Activated T-cell treated with anti-CD3 and anti-CD28 coated beads, Interleukin-2, amount 50 U/mL, for 24 hours (primary cell): ENCODE measurements at regions not wholly inside any gene's neighbourhood (a gene's known extent, or its start where the extent isn't known, plus 50 kb on each side); places are given as distances from the start of the nearest gene placed in this dataset.

Source experiments
- DNase-seq: peaks from one replicate; pipeline ENCODE4 v3.0.0-alpha.2; 2020
- H3K27ac Mint-ChIP-seq: 2 replicates; pipeline ENCODE4 v1.8.0; 2020; ENCODE audit warnings: mild to moderate bottlenecking, mixed read lengths
- H3K27me3 Mint-ChIP-seq: 2 replicates; pipeline ENCODE4 v1.8.0; 2020; ENCODE audit warnings: mixed read lengths
- H3K36me3 Mint-ChIP-seq: 2 replicates; pipeline ENCODE4 v1.8.0; 2020; ENCODE audit warnings: low read depth, mixed read lengths
- H3K4me1 Mint-ChIP-seq: 2 replicates; pipeline ENCODE4 v1.8.0; 2020; ENCODE audit warnings: low read depth, mixed read lengths
- H3K4me3 Mint-ChIP-seq: 2 replicates; pipeline ENCODE4 v1.8.0; 2020; ENCODE audit warnings: mild to moderate bottlenecking, moderate library complexity, mixed read lengths
- H3K9me3 Mint-ChIP-seq: 2 replicates; pipeline ENCODE4 v1.8.0; 2020; ENCODE audit warnings: mixed read lengths

DNA sequence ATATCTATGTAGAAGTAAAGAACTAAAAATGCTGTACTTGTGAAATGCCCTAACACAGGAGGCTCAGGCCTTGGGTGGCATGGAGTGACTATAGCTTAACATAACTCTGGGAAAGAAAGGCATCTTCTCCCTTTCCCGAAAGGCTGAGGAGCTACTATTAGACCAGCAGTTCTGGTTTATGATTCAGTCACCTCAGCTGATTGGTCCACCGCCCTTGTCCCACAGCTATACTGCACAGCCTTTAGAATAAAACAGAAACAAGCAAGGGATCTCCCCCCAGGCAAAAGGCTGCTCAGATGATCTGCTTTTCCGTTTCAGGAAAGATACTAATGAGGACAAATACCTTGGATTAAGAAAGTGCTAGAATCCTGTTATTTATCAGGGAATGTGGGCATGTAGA, 171.3 kb downstream of the SNCA start:
- Mint-ChIP-seq H3K9me3 (no peaks in the 10 kb centered on the region), H3K36me3 (no peaks in the 10 kb centered on the region), H3K27me3 (peaks cover 12% of the 10 kb centered on the region), H3K27ac (no peak overlapping the region), H3K4me1 (no peaks in the 10 kb centered on the region), H3K4me3 (no peak overlapping the region)
- no peak for DNase-seq

DNA sequence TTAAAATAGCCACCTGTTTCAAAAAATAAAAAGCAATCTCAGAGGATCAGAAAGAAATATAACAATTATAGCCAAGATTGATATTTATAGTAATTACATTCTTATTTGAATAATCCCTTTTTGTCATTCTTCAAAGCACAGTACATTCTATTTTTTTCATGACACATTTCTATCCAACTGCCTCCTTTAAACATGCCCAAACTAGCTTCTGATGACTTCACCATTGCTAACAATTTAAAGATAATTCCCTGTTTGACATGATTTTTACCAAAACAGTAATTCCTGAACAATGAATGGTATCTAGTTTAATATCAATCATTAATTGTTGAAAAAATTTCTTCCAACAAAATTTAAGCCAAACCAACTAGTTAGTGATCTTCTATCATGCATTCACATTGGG, 172.4 kb downstream of the SNCA start:
- no peak overlapping the region for H3K27ac Mint-ChIP-seq
- peaks cover 4% of the 10 kb centered on the region for H3K27me3 Mint-ChIP-seq
- no peaks in the 10 kb centered on the region for H3K4me1 Mint-ChIP-seq
- DNase-seq: no peak
- H3K36me3 Mint-ChIP-seq: no peaks in the 10 kb centered on the region
- no peak overlapping the region for H3K4me3 Mint-ChIP-seq
- no peaks in the 10 kb centered on the region for H3K9me3 Mint-ChIP-seq

DNA sequence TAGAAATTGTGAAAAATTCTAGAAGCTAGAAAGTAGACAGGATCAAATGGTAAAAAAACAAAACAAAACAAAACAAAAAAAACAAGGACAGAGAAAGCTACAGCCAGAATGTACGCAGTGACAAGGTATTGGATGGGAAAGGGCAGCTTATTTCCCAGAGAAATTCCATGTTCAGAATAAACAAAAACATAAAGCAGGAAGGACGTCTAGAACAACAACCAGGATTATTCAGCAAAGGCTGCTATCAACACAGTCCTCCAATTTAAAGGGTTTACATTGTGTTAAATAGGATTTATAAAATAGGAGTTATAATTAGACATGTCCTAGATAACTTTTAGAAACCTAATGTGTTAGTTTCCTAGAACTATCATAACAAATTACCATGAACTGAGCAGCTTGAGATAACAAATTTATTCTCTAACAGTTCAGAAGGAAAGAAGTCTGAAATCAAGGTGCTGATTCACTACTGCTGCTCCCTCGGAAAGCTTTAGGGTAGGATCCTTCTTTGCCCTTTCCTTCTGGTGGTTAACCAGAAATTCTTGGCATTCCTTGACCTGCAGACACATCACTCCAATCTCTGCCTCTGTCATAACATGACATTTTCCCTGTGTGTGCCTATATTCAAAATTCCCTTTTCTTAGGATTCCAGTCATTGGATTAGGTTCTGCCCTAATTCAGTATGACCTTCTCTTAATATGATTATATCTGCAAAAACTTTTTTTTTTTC, 175.6 kb downstream of the SNCA start:
- no peak for DNase-seq
- Mint-ChIP-seq H3K27me3 (no peaks in the 10 kb centered on the region), H3K27ac (no peak overlapping the region), H3K4me1 (no peaks in the 10 kb centered on the region), H3K9me3 (no peaks in the 10 kb centered on the region), H3K36me3 (no peaks in the 10 kb centered on the region), H3K4me3 (no peak overlapping the region)

DNA sequence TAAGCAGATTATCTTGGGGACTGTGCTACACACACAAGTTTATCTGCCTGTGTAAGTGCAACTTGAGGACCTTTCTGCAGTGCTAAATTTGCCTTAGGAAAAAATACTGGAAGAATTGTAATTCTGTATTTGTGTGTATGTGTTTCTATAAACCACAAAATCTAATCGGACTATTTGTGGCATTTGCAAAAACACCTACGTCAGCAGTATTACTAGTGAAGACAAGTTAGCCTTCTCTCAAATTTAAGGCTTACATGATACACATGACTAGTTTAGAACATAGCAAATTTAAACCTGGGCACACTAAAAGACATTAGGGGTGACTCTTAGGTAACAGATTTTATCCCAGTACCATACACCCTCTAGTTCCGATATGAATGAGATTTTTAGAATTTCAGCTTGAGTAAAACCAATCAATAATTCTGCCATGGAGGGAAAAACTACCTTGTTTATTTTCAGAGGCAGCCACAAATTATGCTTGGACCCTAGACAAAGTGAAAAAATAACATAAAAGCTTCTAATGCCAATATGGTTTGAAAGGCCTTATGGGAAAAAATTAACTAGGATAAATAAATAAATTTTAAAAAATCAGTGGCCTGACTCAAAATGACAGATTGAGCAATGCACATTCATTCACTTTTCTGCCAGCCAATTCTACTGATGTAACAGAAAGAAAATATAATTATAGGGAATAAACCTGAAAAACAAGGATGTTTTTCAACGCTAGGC, 176.4 kb downstream of the SNCA start:
- no peak for DNase-seq
- no peaks in the 10 kb centered on the region for H3K4me1 Mint-ChIP-seq
- no peaks in the 10 kb centered on the region for H3K36me3 Mint-ChIP-seq
- H3K27me3 Mint-ChIP-seq: no peaks in the 10 kb centered on the region
- H3K9me3 Mint-ChIP-seq: no peaks in the 10 kb centered on the region
- H3K27ac Mint-ChIP-seq: no peak overlapping the region
- H3K4me3 Mint-ChIP-seq: no peak overlapping the region

DNA sequence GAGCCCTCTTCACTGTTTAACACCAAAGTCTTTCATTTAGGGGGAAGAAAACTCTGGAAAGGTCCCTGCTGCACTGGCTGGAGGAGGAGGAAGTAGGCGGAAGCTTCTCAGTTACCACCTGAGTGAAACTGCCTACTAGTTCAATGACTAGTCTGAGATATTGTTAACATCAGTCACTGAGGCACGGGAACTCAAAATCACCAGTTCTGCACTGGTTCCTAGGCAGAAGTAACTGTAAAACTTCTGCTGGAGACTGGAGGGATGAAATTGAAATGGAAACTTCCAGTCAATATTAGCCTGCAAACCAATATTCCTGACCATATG, 178.3 kb downstream of the SNCA start:
- no peaks in the 10 kb centered on the region for H3K4me1 Mint-ChIP-seq

DNA sequence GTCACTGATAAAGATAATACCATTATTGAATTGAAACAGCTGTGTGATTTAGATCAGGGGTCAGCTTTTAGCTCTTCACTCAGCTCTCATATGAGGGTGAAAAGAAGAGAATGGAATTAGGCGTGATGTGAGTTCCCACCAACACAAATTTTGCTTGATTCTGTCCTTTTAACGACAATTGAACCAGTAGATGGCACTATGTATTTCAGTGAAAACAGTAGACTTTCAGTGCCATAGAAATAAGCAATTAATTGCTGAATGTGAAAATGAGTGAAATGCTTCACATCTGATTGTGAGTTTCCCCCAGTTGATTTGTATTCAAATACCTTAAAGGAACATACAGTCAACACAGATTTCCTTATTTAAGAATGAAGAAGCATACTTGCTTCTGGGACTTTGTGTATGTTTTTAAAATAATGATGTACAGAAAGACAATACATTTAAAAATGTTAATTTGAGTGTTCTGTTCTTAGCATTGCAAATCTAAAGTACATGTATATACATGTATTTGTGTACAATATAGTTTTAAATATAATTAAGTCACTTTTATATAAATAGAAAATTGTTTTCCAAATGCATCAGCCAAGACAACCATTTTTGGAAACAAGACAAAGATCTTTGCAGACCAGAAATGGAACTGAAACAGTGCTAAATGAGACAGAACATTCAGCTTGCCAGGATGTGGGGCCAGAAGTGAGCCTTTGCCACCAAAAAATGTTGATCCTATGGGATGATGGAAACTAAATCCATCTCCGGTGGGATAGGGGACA, 178.8 kb downstream of the SNCA start:
- H3K27me3 Mint-ChIP-seq: no peaks in the 10 kb centered on the region
- H3K27ac Mint-ChIP-seq: no peak overlapping the region
- no peak overlapping the region for H3K4me3 Mint-ChIP-seq
- H3K4me1 Mint-ChIP-seq: no peaks in the 10 kb centered on the region
- DNase-seq: no peak
- no peaks in the 10 kb centered on the region for H3K36me3 Mint-ChIP-seq
- H3K9me3 Mint-ChIP-seq: no peaks in the 10 kb centered on the region

More for the DNA sequence above, 178.3 kb downstream of the SNCA start:
- DNase-seq: no peak
- H3K27ac Mint-ChIP-seq: no peak overlapping the region
- no peak overlapping the region for H3K4me3 Mint-ChIP-seq
- H3K36me3 Mint-ChIP-seq: no peaks in the 10 kb centered on the region
- H3K9me3 Mint-ChIP-seq: no peaks in the 10 kb centered on the region
- no peaks in the 10 kb centered on the region for H3K27me3 Mint-ChIP-seq

DNA sequence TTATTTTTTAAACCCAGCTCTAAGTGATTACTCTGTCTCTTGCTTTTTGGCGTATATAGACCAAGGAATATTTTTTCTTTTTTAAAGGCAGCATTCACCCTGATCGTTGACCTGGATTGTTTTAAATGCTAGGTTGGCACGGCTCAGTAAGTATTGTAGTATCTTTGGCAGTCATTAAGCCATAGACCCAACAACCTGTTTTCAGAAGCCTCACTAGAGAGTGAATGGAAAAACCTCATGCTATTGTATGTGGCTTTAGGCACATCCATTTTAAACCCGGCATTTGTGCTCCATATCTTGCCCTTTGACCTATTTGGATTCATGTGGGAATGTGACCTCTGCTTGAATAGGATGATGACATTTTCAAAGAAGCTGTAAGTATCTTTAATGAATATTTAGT, 183.9 kb downstream of the SNCA start:
- Mint-ChIP-seq H3K9me3 (no peaks in the 10 kb centered on the region), H3K4me3 (no peak overlapping the region), H3K27ac (no peak overlapping the region), H3K27me3 (no peaks in the 10 kb centered on the region), H3K36me3 (no peaks in the 10 kb centered on the region), H3K4me1 (no peaks in the 10 kb centered on the region)
- DNase-seq: no peak

DNA sequence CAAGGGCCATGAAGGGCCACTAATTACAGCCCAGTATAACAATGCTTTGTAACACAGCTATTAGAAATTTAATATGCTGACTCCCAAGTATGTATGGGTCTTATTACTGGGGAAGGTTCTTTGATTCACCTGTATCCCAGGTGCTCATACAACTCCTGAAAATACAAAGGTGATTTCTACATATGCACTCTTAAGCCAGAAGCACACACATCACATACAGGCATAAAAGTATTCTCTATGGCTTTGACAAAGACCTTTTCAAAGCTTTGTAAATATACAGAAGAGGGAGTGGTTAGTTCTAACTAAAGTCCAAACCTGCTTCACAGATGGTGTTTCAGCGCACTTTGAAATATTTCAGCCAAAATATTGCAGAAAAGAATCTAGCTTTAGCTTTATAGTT, 191.5 kb downstream of the SNCA start:
- Mint-ChIP-seq H3K9me3 (no peaks in the 10 kb centered on the region), H3K36me3 (no peaks in the 10 kb centered on the region), H3K27me3 (peaks cover 8% of the 10 kb centered on the region), H3K4me3 (no peak overlapping the region), H3K27ac (no peak overlapping the region), H3K4me1 (no peaks in the 10 kb centered on the region)
- DNase-seq: no peak

DNA sequence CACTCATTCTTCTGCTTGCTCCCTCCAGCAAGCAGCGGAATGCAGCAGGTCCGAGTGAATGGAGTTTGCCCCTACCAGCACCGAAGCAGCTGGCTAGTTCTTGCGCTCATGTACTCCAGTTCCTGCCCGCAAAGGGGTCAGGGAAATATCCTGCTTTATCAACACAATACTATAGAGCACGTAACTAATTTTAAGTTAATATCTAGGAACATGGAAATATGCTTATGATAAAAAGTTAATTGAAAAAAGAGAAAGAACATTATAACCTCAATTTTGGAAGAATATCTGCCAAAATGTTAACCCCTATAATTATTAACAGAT, 195.6 kb downstream of the SNCA start:
- no peak overlapping the region for H3K4me3 Mint-ChIP-seq
- no peak for DNase-seq
- H3K9me3 Mint-ChIP-seq: no peaks in the 10 kb centered on the region
- no peak overlapping the region for H3K27ac Mint-ChIP-seq
- H3K4me1 Mint-ChIP-seq: no peaks in the 10 kb centered on the region
- peaks cover 15% of the 10 kb centered on the region for H3K27me3 Mint-ChIP-seq
- no peaks in the 10 kb centered on the region for H3K36me3 Mint-ChIP-seq

DNA sequence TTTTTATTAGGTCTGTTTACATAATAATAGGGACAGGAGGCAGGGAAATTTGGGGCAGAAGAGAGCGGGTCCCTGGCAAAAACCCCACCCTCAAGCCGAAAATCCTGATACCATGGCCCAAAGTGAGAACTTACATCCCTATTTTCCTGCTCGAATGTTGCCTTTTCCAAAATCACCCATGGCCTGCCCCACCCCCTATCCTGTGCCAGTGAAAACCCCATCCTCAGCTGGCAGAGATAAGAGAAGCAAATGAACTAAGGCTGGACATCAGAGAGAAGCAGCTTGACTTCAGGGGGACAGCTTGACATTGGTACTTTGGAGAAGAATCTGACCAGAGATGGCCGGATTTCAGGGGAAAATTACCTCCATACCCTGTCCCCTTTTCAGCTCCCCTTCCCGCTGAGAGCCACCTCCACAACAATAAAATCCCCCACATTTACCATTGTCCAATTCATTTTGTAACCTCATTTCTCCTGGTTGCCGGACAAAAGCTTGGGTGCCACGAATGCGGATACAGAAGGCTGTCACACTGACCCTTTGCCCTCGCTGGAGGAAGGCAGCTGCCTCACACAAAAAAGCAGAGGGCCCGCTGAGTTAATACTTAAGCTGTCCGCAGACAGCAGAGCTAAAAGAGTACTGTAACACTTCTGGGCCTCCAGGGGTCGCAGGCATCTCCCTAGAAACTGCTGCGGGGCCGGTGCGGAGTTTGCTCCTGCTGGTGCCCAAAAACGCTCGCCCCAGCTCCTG, 196.2 kb downstream of the SNCA start:
- no peaks in the 10 kb centered on the region for H3K4me1 Mint-ChIP-seq
- H3K4me3 Mint-ChIP-seq: no peak overlapping the region
- DNase-seq: no peak
- H3K27ac Mint-ChIP-seq: no peak overlapping the region
- H3K27me3 Mint-ChIP-seq: peaks cover 15% of the 10 kb centered on the region
- no peaks in the 10 kb centered on the region for H3K9me3 Mint-ChIP-seq
- no peaks in the 10 kb centered on the region for H3K36me3 Mint-ChIP-seq

DNA sequence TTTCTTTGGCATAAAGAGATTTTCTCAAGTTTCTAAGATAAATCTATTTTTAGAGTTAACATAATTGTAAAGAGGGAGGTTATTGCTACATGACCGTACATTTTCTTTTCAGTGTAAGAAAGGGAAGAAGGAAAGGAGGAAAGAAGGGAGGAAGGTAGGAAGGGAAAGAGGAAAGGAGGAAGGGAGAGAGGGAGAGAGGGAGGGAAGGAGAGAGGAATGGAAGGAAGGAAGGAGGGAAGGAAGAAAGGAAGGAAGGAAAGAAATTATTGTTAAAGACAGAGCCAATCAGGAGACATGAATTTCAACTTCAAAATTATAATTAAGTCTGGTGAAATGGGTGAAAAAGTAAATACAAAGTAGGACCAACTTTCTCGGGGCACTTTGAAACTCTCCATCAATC, 197.6 kb downstream of the SNCA start:
- Mint-ChIP-seq H3K27me3 (peaks cover 15% of the 10 kb centered on the region), H3K9me3 (no peaks in the 10 kb centered on the region), H3K27ac (no peak overlapping the region), H3K4me1 (no peaks in the 10 kb centered on the region), H3K4me3 (no peak overlapping the region), H3K36me3 (no peaks in the 10 kb centered on the region)
- no peak for DNase-seq

DNA sequence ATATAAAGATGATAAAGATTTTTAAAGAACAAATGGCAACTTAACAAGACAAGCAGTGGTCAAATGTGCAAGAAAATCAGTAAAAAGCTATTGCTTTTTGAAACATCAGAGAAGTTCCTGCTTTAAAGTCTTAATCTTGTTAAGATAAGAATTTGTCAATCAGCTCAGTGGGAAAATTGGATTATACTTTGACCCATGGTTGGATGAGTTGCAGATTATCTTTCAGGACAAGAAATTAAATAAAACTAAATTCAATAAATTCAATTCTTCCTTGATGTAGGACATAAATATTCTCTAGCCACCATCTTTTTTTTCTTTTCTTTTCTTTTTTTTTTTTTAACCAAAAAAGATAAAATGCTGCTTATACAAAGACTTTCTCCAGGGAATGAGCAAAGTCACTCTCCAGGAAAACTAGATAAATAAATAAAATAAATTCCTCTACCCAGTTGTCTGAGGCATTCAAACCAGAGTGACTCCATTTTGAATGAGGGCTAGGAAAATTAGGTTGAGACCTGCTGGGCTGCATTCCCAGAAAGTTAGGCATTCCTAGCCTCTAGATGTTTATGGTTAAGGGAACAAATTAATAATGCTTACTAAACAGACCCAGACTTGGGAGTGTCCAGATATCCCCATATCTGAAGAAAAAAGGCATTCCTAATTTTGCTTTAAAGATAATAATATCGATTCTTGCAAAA, 211.2 kb downstream of the SNCA start:
- H3K9me3 Mint-ChIP-seq: no peaks in the 10 kb centered on the region

DNA sequence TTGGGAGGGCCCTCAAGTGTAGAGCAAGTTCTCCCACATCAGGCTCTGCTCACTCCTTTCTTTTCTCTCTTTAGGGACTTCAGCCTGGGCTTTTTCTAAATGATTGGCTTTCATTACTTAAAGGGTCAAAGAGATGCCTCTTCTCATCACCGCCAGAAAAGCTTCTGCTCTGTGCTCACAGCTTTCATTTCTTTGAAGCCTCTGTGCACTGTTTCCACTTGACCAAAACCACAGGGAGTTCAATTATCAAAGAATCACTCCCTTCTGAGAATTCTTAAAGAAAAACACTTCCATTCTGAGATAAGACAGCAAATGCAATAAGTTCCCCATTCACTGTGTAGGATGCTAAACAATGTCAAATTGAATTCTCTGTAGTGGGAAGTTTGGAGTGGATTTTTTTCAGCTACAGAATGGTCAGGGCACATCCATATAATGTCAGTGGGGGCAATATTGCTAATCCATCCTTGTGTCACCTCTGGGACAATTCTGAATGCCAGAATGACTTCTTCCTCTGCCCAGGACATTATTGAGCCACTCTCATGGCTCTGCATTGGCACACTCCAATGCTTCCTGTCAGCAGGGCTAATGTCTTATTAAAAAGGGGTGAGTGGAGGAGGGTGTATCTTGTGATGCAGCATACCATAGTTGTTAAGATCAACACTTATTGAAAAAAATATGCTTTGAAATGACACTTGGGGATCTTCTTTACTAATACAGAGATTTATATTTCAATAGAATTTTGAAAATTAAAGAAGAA, 217.6 kb downstream of the SNCA start:
- Mint-ChIP-seq H3K36me3 (no peaks in the 10 kb centered on the region), H3K4me3 (no peak overlapping the region), H3K9me3 (no peaks in the 10 kb centered on the region), H3K27me3 (no peaks in the 10 kb centered on the region), H3K4me1 (peaks cover 13% of the 10 kb centered on the region), H3K27ac (peak overlapping the region; percentile 68)
- no peak for DNase-seq

More for the DNA sequence above, 211.2 kb downstream of the SNCA start:
- Mint-ChIP-seq H3K4me1 (no peaks in the 10 kb centered on the region), H3K36me3 (no peaks in the 10 kb centered on the region), H3K27me3 (peaks cover 5% of the 10 kb centered on the region), H3K27ac (no peak overlapping the region), H3K4me3 (no peak overlapping the region)
- DNase-seq: no peak

DNA sequence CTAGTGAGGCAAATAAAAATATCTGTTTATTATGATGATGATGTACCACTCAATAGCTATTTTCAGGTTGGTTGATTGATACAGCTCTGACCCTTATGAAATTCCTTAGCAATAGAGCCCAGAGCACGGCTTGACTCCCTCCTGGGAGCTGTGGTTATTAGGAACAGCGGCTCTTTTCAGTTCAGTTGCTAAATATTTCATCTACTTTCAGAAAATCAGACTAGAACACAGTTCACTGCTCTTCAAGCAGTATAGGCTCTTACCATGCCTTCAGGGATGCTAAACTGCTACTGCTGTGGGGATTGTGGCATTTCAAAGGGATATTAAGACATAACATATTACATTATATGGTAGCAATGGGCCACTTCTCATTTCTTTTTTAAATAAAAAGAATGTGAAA, 218.8 kb downstream of the SNCA start:
- H3K36me3 Mint-ChIP-seq: no peaks in the 10 kb centered on the region
- H3K4me1 Mint-ChIP-seq: peaks cover 13% of the 10 kb centered on the region
- no peak for DNase-seq
- peaks cover 3% of the 10 kb centered on the region for H3K9me3 Mint-ChIP-seq
- no peak overlapping the region for H3K4me3 Mint-ChIP-seq
- H3K27ac Mint-ChIP-seq: no peak overlapping the region
- no peaks in the 10 kb centered on the region for H3K27me3 Mint-ChIP-seq
